Upper lobe of left lung (tissue), 4 donors: ENCODE measurements at regions not wholly inside any gene's neighbourhood (a gene's known extent, or its start where the extent isn't known, plus 50 kb on each side); places are given as distances from the start of the nearest gene placed in this dataset.

Experiments
- CTCF ChIP-seq, 6 experiments: fragments of 450-650 bp in 4 of 6; fragments of 200-600 bp in 2 of 6; sonication (generic) in 2 of 6; IDR thresholded peaks; one replicate each; pipeline ENCODE4 v1.5.1; 2016 to 2019; ENCODE audit warnings: antibody characterized with exemption in 6 of 6
- EP300 ChIP-seq, 4 donors: sonication (generic); formaldehyde crosslinking; IDR thresholded peaks; one replicate each; pipeline ENCODE4 v1.5.1; 2017; ENCODE audit warnings: antibody characterized with exemption in 4 of 4, control low read depth in 2 of 4
- POLR2A ChIP-seq, 4 donors: fragments of 450-650 bp; IDR thresholded peaks; one replicate each; pipeline ENCODE4 v1.5.1; 2016 to 2017; ENCODE audit warnings: antibody characterized with exemption in 4 of 4, mild to moderate bottlenecking in 2 of 4
- POLR2AphosphoS5 ChIP-seq, 2 donors: sonication (generic); formaldehyde crosslinking; IDR thresholded peaks; one replicate each; pipeline ENCODE4 v1.5.1; 2017; ENCODE audit warnings: antibody characterized with exemption in 2 of 2

GRCh38 chr16:17014484-17015121, 456.2 kb downstream of the XYLT1 start:
- no peak for TF ChIP-seq CTCF (IDR thresholded peaks at IDR 0.05)
- TF ChIP-seq POLR2AphosphoS5 (IDR thresholded peaks at IDR 0.05), result no peak
- TF ChIP-seq POLR2A (IDR thresholded peaks at IDR 0.05), result no peak
- no peak for TF ChIP-seq EP300 (IDR thresholded peaks at IDR 0.05)
